ENCODE measurements at regions not wholly inside any gene's neighbourhood (a gene's known extent, or its start where the extent isn't known, plus 50 kb on each side); places are given as distances from the start of the nearest gene placed in this dataset.

DNA sequence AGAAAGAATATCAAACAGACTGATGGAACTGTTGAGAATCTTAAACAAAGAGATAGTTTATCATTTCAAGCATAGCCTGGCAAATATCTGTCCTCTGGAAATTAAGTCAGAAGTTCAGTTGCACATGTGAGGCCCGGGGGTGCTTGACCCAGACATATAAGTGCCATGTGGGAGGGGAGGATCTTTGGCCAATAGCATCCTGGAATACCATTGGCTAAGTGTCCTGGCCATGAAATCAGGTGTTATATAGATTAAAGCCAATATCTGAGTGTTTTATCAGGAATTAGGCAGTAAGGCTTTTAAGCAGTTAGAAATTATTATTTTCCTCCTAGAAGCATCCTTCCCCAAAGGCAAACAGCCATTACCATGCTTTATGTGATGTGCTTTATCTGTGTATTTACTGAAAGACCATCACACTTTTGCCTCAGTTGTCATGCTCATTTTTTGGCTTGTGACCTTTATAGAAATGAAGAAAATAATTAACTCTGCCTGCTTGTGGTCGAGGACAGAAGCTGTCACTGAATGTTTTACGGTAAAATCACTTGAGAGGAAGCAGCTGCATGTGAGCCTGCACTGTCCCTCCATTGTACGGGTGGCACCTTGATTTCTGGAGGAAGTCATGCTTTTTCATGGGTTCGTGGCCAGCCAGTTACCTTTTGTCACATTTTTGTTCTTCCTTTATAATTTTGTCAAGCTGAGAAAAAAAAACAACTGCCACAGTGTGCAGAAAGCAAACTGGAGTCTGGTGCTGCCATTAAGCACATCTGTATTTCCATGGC is 259.9 kb upstream of the FMN2 start:
- in situ Hi-C loops (cut with MboI; ENCODE audit: low pct_unique_long_range_greater_than_20kb, low sequenced_read_pairs): no loop called here
- peak; percentile 33 for DNase-seq

DNA sequence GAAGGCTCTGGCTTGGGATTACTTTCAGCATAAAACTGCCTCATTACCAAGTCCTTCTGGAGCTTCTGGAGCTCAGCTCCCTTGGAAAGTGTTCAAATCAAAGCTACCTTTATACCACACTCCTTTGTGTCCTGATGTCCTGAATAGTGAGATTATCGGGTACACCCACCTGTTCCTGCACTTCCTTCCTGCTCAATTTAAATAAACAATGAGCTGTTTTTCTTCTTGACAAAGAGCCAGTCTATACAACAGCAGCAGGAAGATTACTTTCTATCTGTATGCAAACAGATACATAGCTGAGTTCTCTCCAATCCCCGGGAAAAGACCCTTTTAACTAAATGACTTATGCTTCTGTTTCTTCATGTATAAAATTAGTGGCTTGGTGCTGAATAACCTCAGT is 258.0 kb upstream of the FMN2 start:
- DNase-seq: no peak
- in situ Hi-C loops (cut with MboI; ENCODE audit: low pct_unique_long_range_greater_than_20kb, low sequenced_read_pairs): no loop called here

DNA sequence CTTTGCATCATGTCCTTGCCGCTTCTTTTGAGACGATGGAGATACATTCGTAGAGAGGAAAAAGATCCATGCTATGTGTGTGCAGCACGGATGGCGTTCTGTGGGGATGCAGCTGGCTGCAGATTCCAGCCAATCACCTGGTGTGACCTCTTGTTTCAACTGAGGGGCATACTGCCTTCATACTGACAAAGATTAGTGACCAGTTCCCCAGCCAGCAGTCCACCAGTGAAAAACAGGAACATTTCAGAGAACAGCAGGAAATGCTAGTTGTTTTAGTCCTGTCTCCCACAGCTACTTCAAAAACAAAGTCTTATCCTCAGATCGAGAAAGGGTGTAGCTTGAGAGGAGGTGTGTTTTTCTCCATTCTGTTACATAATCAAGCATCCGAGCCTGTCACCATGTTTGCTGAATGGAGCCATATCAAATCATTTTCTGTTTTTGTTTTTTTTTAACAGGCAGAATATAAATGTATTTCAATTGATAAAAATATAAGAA is 255.7 kb upstream of the FMN2 start:
- DNase-seq: peak; percentile 18

DNA sequence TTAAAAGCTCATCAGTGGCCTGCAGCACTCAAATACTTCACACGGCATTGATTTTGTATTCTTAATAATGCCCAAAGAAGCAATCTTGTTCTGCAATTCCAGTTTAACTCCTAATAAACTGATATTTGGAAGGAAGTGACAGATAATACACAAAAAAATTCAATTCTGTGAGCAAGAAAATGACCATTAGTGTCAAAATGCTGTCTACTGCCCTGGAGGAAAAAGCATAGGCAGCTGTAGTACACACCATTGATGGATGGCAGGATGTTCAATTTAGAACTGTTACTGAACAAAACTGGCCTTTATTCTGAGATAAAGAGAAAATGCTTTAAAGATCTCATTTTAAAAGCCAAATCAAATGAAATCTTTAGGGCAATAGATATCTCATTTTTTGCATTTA is 251.3 kb upstream of the FMN2 start:
- in situ Hi-C loops (cut with MboI; ENCODE audit: low pct_unique_long_range_greater_than_20kb, low sequenced_read_pairs): no loop called here

More for the DNA sequence above, 255.7 kb upstream of the FMN2 start:
- in situ Hi-C loops (cut with MboI; ENCODE audit: low pct_unique_long_range_greater_than_20kb, low sequenced_read_pairs): no loop called here

DNA sequence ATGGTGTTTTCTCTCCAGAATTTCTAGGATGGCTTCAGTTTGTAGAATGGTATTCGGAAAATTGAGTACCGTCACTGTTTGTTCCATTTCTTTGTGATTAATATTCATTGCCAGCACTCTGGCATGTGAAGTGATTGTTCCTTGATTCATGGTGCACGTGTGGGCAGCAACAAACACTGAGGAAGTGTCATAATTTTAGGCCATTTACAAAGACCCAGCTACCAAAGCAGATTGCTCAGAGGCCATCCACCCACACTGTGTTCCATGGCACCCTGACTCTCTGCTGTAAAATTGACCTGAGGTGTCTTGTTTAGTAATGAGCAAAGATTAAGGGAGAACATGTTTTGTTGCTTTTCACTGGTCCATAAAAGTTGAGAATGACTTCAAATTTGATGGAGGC is 250.9 kb upstream of the FMN2 start:
- no peak for DNase-seq
- in situ Hi-C loops (cut with MboI; ENCODE audit: low pct_unique_long_range_greater_than_20kb, low sequenced_read_pairs): no loop called here

More for the DNA sequence above, 251.3 kb upstream of the FMN2 start:
- no peak for DNase-seq

DNA sequence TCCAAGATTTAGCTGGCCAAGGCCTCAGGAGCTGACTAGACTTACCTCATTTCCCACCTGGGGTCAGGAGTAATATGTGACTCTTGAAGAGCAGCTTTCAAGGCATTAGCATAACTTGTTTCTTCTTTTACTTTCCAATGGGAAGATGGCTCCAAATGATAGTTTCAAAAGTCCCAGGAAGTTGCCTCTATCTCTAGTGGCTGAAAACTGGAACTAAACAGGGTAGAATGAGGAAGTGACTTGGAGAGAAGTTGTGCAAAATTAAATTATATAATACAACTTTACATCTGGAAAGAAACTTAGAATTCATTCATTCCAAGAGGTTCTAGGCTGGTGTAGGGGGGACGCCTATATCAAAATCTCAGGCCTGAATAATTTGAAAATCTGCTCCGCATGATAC is 250.1 kb upstream of the FMN2 start:
- no peak for DNase-seq
- in situ Hi-C loops (cut with MboI; ENCODE audit: low pct_unique_long_range_greater_than_20kb, low sequenced_read_pairs): no loop called here

DNA sequence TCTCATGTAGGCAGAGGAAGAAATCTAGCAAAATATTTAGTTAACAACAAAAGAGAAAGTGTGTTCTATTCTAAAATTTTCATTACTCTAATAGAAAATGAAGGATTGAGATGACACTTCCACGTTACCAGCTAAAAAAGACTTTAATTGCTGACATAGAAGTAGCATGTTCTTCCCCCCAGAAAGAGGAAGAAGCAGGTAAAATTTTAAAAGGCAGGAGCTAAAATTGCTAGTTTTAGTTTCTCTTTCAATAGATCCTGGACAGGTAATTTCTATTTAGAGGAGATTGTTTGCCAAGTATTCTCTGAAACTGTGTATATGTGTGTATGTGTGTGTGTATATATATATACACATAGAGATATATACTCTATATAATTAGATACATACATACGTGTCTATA is 248.1 kb upstream of the FMN2 start:
- DNase-seq: peak; percentile 18
- in situ Hi-C loops (cut with MboI; ENCODE audit: low pct_unique_long_range_greater_than_20kb, low sequenced_read_pairs): no loop called here

DNA sequence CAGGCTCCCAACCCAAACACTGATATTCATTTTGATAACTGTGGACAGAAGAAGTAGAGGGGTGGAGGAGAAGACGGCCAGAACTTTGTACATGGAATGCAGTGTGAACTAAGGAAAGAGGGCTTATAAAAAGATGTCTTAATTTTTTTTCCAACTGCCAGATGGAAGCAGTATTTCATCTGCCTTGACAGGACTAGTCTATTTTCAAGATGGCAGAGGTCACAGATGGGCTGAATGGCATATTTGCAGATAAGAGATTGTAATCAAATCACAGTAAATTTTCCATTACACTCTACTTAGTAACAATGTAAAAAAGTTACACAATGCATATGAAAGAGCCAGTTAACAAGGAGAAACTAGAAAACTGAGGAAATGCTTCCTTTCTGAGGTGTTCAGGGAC is 246.8 kb upstream of the FMN2 start:
- no peak for DNase-seq
- in situ Hi-C loops (cut with MboI; ENCODE audit: low pct_unique_long_range_greater_than_20kb, low sequenced_read_pairs): no loop called here

DNA sequence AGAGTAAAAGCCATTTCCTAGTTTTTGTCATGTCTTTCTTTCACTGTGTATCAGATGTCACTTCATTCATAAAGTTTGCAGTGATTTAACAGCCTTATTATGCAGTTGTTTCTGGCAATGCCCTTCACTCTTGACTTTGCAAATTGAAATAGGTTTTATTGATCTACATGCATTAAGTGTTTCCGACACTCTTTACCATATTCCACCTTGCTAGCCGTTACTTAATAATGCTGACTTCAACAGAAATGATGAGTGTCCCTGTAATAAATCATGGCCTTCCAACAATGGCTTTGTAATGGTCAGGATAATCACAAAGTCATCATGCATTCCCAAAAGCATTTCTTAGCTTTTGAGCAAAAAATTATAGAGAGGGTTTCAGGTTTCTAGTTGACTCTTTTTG is 236.8 kb upstream of the FMN2 start:
- in situ Hi-C loops (cut with MboI; ENCODE audit: low pct_unique_long_range_greater_than_20kb, low sequenced_read_pairs): no loop called here
- no peak for DNase-seq

DNA sequence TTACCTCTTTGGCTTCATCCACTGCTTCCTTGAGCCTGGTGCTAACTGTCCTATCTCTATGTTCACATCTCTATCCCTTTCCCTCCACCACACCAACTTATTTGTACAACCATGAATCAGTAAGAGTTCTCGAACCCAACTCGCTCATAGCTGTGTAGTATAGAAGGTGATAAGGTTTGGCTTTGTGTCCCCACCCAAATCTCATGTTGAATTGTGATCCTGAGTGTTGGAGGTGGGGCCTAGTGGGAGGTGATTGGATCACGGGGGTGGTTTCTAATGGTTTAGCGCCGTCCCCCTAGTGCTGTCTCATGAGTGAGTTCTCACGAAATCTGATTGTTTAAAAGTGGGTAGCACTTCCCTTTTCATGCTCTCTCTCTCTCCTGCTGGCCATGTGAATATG is 235.6 kb upstream of the FMN2 start:
- in situ Hi-C loops (cut with MboI; ENCODE audit: low pct_unique_long_range_greater_than_20kb, low sequenced_read_pairs): no loop called here
- DNase-seq: no peak

DNA sequence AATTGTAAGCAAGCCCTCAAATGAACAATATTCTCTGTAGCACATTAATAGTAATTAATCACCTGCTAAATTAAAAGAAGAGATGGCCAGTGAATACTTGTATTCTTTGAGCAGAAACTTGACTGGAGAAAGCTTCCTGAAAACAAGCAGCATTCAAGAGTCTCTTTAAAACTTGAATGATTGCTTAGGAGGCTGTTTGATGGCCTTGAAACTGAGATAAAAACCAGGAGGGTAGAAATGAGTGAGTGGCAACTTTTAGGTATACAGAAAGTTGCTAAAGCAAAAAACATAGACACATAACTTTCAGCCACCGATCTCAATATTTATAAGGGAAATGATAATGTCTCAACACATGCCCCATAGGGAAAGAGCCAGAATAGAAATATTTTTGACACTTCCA is 234.8 kb upstream of the FMN2 start:
- no peak for DNase-seq
- in situ Hi-C loops (cut with MboI; ENCODE audit: low pct_unique_long_range_greater_than_20kb, low sequenced_read_pairs): no loop called here

DNA sequence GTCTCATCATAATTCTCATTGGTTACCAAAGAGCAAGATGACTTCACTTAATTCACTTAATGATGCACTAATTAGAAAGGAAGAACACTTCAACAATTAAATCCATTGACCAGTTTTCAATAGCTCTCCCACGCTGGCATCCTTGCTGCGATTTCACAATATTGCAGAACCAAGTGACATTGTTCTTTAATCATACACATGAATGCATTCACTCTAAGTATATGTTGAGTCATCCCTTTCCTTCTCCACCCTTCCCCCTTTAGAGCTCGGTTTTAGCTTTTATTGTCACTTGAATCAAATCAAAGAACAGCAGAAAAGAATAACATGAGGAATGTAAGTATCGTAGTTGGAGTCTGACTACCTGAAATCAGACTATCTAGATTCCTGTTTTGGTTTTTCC is 233.6 kb upstream of the FMN2 start:
- peak; percentile 51 for DNase-seq
- in situ Hi-C loops (cut with MboI; ENCODE audit: low pct_unique_long_range_greater_than_20kb, low sequenced_read_pairs): no loop called here

DNA sequence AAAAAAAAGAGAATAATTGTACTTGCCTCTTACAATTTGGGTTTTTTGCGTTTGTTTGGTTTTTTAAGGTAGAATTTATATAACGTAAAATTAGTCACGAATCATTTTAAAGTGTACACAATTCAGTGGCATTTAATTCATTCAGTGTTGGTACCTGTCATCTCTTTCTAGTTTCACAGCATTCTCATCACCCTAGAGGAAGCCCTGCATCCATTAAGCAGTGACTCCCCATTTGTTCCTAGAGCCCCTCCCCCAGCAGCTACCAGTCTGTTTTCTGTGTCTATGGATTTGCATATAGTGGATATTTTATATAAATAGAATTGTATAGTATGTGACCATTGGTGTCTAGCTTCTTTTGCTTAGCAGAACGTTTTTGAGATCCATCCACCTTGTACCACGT is 233.2 kb upstream of the FMN2 start:
- DNase-seq: no peak
- in situ Hi-C loops (cut with MboI; ENCODE audit: low pct_unique_long_range_greater_than_20kb, low sequenced_read_pairs): no loop called here

DNA sequence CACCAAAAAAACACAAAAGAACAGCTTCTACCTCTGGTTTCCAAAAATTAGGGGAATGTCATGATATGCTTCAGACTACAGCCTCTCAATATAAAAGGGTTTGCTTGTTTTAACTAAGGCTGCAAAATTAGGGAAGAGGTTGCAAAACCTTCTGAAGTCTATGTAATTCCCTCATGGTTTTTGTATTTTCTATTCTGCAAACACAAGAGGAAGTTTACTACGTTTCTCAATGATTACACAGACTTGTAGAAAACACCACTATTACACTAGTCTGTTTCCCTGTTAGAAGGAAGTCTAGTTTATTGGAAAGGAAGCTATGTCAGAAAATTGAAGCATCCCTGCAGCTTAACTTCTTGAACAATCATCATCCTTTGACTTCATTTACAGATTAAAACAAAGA is 229.7 kb upstream of the FMN2 start:
- peak; percentile 7 for DNase-seq

DNA sequence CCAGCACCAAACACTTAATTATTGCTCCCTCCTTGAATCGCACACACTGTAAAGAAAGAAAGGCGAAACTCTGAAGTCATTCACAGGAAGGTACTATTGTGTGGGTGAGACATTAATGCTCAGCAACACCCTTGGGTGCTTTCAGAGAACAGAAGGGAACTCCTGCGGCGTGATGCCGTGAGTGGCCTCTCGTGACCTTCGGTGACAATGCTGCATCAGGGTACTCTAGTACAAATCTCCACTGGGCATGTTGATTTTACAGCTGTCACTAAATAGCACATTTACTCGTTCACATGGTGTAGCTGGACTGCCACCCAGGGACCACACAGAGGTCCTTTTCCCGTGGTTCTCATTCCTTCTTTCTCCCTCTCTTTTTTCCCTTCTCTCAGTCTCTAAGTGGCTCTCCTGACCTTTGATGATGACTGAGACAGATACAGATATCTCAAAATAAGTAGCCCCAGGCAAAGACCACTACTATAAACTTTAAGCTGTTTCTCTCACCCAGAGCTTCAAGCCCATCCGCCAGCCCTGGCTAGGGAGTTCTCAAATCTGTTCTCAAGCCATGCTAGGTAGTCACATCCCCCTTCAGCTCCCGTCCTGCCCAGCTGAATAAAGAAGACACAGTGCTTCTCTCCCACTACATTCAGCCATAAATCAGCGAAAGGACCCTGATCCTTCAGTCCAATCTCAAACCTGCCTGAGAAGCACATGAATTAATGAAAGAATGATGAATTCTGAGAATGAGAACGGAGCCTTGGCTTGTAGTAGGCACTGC is 223.4 kb upstream of the FMN2 start:
- in situ Hi-C loops (cut with MboI; ENCODE audit: low pct_unique_long_range_greater_than_20kb, low sequenced_read_pairs): no loop called here
- no peak for DNase-seq

More for the DNA sequence above, 229.7 kb upstream of the FMN2 start:
- in situ Hi-C loops (cut with MboI; ENCODE audit: low pct_unique_long_range_greater_than_20kb, low sequenced_read_pairs): no loop called here

DNA sequence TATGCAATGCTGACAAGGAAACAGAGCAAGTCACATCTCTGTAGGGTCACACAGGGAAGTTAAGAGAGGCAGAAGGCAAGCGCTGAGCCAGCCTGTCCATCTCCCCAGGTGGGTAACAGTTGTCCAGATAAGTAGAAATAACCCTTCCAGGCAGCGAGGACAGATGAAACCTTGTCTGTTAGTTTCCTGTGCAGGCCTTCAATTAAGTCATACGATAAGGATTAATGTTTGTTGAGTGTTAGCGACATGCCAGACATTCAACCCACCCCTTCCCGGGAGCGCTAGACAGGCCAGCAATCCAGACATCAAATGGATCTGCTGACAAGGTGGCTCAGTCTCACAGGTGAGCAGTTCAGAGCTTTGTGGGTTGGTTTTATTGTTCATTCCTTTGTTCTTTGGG is 221.5 kb upstream of the FMN2 start:
- in situ Hi-C loops (cut with MboI; ENCODE audit: low pct_unique_long_range_greater_than_20kb, low sequenced_read_pairs): no loop called here

DNA sequence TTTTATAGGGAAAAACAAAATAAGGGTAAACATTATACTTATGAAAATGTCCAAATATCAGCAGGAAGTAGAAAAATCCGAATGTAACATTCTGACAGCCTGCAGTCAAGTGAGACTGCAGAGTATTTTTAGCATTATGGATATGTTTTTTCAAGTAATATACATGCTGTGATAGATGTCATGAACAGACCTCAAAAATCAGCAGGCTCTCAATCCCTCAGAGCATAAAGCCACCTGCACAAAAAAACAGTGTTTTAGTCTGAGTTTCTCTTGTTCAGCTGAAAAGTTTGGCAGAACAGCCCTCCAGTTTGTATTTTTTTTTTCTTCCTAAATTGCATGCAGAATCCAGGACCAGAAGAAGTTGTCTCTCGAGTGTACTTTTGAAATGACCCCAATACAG is 219.1 kb upstream of the FMN2 start:
- no peak for DNase-seq
- in situ Hi-C loops (cut with MboI; ENCODE audit: low pct_unique_long_range_greater_than_20kb, low sequenced_read_pairs): no loop called here

More for the DNA sequence above, 221.5 kb upstream of the FMN2 start:
- no peak for DNase-seq

DNA sequence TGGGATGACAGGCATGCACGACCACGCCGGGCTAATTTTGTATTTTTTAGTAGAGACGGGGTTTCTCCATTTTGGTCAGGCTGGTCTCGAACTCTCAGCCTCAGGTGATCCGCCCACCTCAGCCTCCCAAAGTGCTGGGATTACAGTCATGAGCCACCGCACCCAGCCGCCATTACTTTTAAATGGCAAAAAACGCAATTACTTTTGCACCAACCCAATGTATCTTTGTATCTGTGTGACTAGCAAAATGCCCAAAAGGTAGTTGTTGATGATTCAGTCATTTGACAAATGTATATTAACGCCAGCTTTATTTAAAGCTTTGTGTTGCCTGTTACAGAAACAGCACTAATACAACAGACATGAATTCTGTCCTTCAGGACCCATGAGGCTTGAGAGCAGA is 216.9 kb upstream of the FMN2 start:
- in situ Hi-C loops (cut with MboI; ENCODE audit: low pct_unique_long_range_greater_than_20kb, low sequenced_read_pairs): no loop called here
- DNase-seq: no peak

DNA sequence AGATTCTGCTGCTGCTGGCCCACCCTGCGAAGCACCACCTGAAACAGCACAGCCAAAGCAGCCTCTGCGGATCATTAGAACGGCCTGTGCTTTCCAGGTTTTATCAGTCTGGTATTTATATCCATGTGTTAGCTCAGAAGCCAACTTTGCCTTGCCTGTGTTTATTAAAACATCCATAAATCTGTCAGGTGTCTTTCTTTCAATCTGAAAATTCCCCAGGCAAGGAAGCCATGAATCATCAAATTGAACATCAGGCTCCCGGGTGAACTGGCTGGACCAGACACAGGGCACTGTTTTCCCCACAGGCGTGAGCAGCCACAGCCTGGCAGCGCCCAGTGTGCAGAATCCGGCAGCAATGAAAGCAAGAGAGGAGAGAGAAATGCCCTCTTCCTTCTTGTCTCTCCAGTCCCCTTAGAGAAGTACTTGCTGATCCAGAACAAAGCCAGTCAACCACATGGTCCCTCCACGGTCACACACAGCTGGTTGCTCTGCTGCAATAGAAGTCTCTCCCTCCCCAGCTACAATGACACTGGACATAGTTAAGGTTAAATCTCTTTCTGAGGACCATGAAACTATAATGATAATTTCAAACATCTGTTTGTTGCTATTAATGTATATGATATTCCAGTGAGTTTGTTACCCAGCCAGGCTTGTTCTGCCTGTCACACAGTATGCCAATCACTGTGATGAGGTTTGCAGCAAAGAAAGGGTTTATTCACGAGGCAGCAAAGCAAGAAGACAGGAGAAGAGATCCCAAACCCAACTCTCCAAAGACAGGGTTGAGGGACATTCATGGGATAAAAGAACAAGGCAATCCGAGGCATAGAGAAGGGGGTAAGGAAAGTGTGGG is 212.1 kb upstream of the FMN2 start:
- DNase-seq: no peak
- in situ Hi-C loops (cut with MboI; ENCODE audit: low pct_unique_long_range_greater_than_20kb, low sequenced_read_pairs): no loop called here

DNA sequence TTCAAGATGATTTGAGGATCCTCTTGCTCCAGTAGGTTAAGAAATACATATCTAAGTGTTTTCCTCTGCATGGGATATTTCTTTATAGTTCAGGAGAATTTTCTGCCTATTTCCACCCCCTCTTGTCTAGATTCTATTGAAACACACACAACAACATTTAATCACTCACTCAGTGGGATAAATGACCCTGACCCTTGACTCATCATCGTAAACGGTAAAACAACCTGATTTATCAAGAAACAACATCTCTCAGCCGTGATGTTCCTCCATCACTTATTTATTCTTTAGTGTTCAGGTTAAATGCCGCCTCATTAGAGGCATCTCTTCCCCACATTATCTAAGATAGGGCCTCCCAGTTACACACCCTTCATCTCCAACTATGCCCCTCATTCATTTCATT is 208.7 kb upstream of the FMN2 start:
- no peak for DNase-seq
- in situ Hi-C loops (cut with MboI; ENCODE audit: low pct_unique_long_range_greater_than_20kb, low sequenced_read_pairs): no loop called here
